GM19467 (cell line): ENCODE measurements at regions not wholly inside any gene's neighbourhood (a gene's known extent, or its start where the extent isn't known, plus 50 kb on each side); places are given as distances from the start of the nearest gene placed in this dataset.
"Not testable (repeated sequence)": the region's sequence is repeated elsewhere in the genome, so short reads cannot be mapped to it uniquely, and the experiment has no call there.

Experiments used
- ATAC-seq: cut with Tn5 transposase; IDR thresholded peaks from one replicate; pipeline ENCODE4 v1.9.1; 2021; ENCODE audit warnings: mild to moderate bottlenecking, moderate library complexity; ENCODE audit not compliant: unreplicated experiment

- no peak for ATAC-seq
Observed at GRCh38 chr7:46774515-46774914, 807.4 kb downstream of the TNS3 start.

- ATAC-seq: no peak
Observed at GRCh38 chr7:46772776-46773175, 809.1 kb downstream of the TNS3 start.

- ATAC-seq: no peak
Observed at GRCh38 chr7:46767071-46767470, 814.8 kb downstream of the TNS3 start.

- ATAC-seq: no peak
Observed at GRCh38 chr7:46764100-46764936, 817.6 kb downstream of the TNS3 start.

GRCh38 chr7:46763344-46763743, 818.6 kb downstream of the TNS3 start:
- ATAC-seq: no peak

DNA sequence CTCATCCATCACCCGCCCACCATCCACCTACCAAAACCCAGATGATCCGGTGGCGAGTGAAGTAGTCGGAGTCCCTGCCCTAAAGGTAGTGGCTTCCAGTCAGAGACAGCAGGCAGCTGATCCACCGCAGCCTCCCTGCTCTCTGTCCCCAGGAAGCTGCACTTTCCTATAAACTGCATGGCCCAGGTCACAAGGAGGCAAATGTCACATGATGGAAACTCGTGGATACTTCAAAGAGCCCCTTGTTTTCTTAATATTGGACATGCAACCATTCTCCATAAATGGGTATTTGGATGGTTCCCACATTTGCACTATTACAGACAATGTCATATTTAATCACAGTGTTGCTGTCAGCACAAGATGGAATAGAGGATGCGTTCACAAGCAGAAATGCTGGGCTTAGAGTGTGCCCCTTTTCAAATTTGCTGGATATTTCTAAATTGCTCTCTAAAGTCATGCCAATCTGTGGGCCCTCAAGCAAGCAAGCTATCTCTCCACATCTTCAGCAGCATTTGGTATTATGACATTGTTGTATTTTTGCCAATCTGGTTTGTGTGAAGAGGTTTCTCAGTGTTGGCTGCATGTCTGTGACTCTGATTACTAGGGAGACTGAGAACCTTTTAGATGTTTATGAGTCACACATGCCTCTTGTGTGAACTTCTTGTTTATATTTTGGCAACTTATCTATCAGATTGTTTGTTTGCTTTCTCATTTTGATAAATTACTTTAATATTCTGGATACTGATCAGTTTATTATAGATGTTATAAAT, 822.0 kb downstream of the TNS3 start:
- ATAC-seq: no peak

GRCh38 chr7:46756996-46757395, 824.9 kb downstream of the TNS3 start:
- ATAC-seq: no peak

- ATAC-seq: no peak
Observed at GRCh38 chr7:46756256-46756655, 825.7 kb downstream of the TNS3 start.

DNA sequence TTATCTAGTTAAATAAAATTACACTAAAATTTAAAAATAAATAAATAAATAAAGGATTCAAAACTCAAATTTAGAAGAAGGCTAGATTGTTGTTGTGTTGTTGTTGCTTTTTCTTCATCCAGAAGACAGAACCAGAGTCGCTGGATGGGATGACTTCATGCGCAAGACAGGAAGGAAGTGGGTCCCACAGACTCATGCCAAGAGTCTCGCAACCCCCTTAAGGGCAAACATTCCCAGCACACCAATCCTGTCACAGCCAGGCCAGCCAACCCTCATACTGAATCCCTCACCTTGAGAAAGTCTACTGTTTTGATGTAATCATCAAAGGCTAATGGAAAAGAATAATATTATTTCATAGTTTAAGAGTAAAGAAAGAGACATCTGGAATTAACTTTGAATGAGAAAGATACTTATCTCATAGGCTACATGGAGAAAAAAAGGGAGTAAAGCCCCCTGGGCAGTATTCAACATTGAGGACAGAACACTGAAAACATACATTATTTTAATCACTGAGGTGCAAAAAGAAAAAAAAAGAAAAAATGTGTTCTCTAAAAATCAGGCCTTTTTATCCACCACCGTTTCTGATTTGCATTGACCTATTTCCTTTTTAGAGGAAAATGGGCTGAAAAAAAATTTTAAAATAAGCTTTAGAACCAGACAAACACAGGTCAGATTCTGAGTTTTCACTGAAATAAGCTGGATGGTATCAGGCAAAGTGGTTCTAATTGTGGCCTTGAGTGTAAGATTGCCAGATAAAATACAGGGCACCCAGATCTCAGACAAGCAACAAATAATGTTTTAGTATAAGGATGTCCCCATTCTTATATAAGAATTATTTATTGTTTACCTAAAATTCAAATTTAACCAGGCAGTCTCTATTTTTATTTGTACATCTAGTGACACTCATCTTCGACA, 826.5 kb downstream of the TNS3 start:
- ATAC-seq: no peak

DNA sequence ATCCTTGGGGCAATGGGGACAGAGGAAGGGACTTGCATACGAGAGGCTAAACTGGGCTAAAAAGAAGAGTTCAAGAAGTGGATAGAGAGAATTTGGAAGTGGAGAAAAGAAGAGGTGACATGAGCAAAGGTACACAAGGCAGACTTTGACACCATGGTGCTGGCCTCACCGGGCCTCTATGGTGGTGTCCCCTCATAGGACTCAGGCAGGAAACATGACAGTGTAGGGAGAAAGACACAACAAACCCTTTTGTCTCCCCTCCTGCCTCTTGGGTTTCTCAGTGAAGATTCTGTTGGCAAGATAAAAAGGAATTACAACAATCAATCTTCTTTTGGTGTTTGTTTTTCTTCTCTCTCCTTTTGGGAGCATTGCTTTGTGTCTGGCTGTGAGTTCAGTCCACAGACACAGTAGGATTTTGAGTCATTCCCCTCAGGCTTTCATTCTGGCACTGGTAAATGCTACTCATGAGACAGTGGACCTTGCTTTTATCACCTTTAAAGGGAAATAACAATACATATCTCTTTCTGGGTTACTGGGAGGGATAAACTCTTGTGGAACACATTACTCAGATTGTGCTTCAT, 827.7 kb downstream of the TNS3 start:
- no peak for ATAC-seq

DNA sequence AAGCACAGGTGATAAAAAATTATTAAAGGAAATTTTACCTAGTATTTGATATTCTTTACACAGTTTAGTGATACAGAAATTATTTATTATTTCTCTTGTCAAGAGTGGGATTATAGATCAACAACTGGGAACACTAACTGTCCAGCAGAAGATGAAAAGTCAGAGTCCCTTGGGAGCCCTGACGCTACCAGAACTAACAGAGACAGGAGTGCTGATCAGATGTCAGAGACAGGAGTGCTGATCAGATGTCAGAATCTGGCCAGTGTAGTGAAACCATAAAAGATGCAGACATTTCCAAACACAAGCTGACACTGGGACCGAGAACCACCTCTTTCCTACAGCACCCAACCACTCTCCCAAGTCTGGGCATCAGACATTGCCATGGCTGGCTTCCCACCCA, 828.2 kb downstream of the TNS3 start:
- ATAC-seq: no peak

GRCh38 chr7:46752881-46753366, 829.0 kb downstream of the TNS3 start:
- ATAC-seq: no peak

DNA sequence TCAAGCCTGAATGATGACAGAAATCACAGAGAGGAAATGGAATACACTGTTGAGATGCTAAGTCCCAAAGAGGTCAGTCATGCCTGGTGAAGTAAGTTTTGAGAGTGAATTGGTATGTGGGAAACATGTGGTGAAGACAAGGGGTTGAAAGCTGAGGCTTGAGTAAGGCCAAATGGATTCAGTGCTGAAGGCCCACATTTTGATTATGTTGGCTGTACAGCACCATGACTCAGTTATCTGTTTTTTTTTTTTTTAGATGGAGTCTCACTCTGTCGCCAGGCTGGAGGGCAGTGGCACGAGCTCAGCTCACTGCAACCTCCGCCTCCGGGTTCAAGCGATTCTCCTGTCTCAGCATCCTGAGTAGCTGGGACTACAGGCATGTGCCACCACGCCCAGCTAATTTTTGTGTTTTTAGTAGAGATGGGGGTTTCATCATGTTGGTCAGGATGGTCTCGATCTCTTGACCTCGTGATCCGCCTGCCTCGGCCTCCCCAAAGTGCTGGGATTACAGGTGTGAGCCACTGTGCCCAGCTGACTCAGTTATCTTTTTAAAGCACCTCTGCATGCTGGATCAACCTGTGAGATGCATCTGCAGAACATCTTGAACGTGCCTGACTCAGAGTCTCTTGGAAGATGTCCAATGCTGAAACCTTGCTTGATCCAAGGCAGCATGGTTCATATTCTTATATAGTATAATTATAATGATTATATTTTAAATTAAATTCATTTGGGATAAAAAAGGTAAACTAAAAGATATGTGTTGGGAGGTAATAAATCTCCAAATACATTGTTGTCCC, 829.8 kb downstream of the TNS3 start:
- ATAC-seq: not testable (repeated sequence)

DNA sequence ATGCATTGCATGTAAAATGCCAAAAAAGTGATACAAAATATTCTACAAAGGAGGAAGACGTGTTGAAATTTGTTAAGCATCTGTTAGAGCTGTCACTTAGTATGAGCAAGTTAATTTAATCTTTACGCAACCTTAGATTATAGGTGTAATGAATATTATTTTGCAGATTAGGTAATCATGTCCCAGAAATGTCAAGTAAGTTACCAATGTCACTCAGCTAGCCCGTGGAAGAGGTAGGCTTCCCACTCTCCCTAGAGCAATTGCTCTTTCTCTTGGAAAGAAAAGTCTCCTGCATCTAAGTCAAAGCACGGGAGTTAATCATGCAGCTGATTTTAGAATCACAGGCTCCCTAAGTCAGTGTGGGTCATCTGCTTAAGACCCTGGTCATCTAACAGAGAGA, 830.4 kb upstream of the IGFBP3 start:
- no peak for ATAC-seq

DNA sequence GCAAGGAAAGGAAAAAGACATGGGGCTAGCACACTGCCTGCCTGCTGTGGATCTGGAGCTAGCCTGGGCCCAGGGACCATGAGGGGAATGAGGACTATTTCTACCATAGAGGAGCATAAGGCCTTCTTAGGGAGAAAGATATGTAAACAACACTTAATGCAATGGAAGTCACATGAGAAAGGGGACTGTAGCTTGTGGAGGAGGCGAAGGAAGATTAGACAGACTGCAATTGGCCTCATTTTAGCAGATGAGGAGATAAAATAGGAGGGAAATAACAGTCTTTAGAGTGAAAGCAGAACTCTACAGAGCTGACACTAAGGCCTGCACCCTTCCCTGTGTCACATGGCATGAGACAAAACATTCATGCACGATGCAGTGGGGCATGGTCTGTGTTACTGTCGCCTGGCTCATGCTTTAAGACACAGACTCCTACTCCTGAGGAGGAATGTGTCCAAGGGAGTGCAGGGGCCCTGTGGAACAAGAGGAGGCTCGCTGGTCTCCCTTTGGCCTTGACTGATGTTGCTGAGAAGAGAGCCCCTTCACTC, 829.3 kb upstream of the IGFBP3 start:
- no peak for ATAC-seq

DNA sequence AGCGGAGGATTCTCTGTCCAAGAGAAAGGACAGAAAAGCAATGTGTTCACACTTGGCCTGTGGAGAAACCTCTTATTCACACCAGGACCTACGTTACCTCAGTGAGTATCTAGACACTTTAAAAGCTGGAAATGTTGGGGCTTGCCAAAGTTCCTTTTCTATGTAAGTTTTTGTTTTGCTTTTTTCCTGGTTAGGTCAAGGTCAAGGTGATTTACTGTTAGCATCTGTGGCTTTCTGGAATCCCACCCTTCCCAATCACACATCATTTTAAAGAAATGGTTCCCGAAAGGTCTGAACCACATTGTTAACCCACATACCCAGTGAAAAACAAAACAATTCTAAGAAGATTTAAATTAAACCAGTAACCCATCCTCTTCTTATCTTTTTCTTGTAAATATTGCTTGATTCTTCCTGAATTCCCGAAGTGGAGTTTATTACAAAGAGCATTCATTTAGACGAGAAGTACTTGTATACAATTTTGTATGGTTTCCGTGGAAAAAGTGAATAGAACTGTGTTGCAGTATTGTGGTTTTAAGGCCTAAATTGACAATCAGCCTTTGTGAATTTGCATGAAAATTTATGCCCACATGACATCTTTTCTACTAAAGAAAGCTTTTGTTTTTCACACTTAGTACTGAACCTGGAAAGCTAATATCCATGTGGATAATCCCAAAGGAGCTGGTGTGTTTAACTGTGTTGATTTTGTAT, 827.0 kb upstream of the IGFBP3 start:
- ATAC-seq: no peak

GRCh38 chr7:46746695-46747687, 825.9 kb upstream of the IGFBP3 start:
- ATAC-seq: no peak

GRCh38 chr7:46745707-46746090, 824.6 kb upstream of the IGFBP3 start:
- ATAC-seq: no peak
